B cell (primary cell): ENCODE measurements at regions not wholly inside any gene's neighbourhood (a gene's known extent, or its start where the extent isn't known, plus 50 kb on each side); places are given as distances from the start of the nearest gene placed in this dataset.

Experiments
- ATAC-seq: fragments of 200-7000 bp; cut with Tn5 transposase; one replicate; pipeline ENCODE4 v1.10.0; 2021; ENCODE audit warnings: low read depth, mild to moderate bottlenecking, moderate number of reproducible peaks, moderate library complexity
- CTCF ChIA-PET: fragments of 350-600 bp; sonication (Branson Sonifier 250); formaldehyde crosslinking; loops from one replicate; lab custom pipeline; 2021; ENCODE audit warnings: antibody characterized with exemption, inconsistent platforms; lab: Charles Lee
- POLR2A ChIA-PET: fragments of 350-600 bp; sonication (Branson Sonifier 250); formaldehyde crosslinking; loops from one replicate; lab custom pipeline; 2021; ENCODE audit warnings: antibody characterized with exemption; lab: Charles Lee
- DNase-seq: peaks from one replicate; pipeline ENCODE4 v3.0.0; 2013
- H2AFZ ChIP-seq: 2 replicates; pipeline ENCODE4 v1.6.1; 2012; ENCODE audit warnings: mild to moderate bottlenecking, low read depth, low read length; ENCODE audit not compliant: insufficient read depth, poor library complexity, severe bottlenecking
- H3K27ac ChIP-seq, 2 donors: 1 replicate in 1 of 2; 2 replicates in 1 of 2; pipeline ENCODE4 v1.5.1; 2012 to 2013; ENCODE audit warnings: low read length in 2 of 2, mild to moderate bottlenecking in 2 of 2, moderate library complexity in 1 of 2
- H3K27me3 ChIP-seq, 4 experiments: fragments of 200-600 bp in 1 of 4; sonication (generic) in 1 of 4; replicated peaks in 1 of 4; 1 replicate in 2 of 4; 2 replicates in 2 of 4; pipeline versions ENCODE4 v1.6.1 to v1.7.0; 2013 to 2016; ENCODE audit warnings: low read length in 3 of 4, mild to moderate bottlenecking in 2 of 4, mixed read lengths in 1 of 4, moderate library complexity in 1 of 4; ENCODE audit not compliant: insufficient read depth in 4 of 4, control insufficient read depth in 3 of 4; ENCODE audit errors: control extremely low read depth in 1 of 4
- H3K36me3 ChIP-seq, 2 experiments: replicated peaks in 1 of 2; 1 replicate in 1 of 2; 2 replicates in 1 of 2; pipeline versions ENCODE4 v1.6.1 to v1.7.1; 2013; ENCODE audit warnings: low read length in 1 of 2; ENCODE audit not compliant: insufficient read depth in 2 of 2, control insufficient read depth in 1 of 2; ENCODE audit errors: control extremely low read depth in 1 of 2, extremely low read depth in 1 of 2
- H3K4me1 ChIP-seq, 2 donors: fragments of 200-600 bp in 1 of 2; sonication (generic) in 1 of 2; 1 replicate in 1 of 2; 2 replicates in 1 of 2; pipeline versions ENCODE4 v1.5.1 to v1.6.1; 2013 to 2017; ENCODE audit warnings: low read length in 2 of 2; ENCODE audit not compliant: control insufficient read depth in 2 of 2, insufficient read depth in 2 of 2
- H3K4me2 ChIP-seq: replicated peaks from 2 replicates; pipeline ENCODE3; 2012; ENCODE audit warnings: mild to moderate bottlenecking, low read depth, low read length; ENCODE audit not compliant: poor library complexity, severe bottlenecking
- H3K4me3 ChIP-seq, 5 experiments: fragments of 200-600 bp in 1 of 5; sonication (generic) in 1 of 5; 1 replicate in 3 of 5; 2 replicates in 2 of 5; pipeline versions ENCODE4 v1.5.1 to v1.7.0; 2011 to 2016; ENCODE audit warnings: low read length in 4 of 5, mild to moderate bottlenecking in 4 of 5, low read depth in 2 of 5, control low read depth in 1 of 5, moderate library complexity in 1 of 5; ENCODE audit not compliant: insufficient read depth in 1 of 5; ENCODE audit errors: control extremely low read depth in 1 of 5, extremely low read depth in 1 of 5
- H3K79me2 ChIP-seq: fragments of 200-600 bp; sonication (generic); one replicate; pipeline ENCODE4 v1.6.0; 2016; ENCODE audit warnings: low read length; ENCODE audit not compliant: control insufficient read depth, insufficient read depth
- H3K9ac ChIP-seq: fragments of 200-600 bp; sonication (generic); 2 replicates; pipeline ENCODE4 v1.6.1; 2017; ENCODE audit warnings: mild to moderate bottlenecking, low read length, moderate library complexity
- H3K9me3 ChIP-seq, 3 donors: one replicate each; pipeline versions ENCODE4 v1.6.1 to v1.7.1; 2013; ENCODE audit warnings: low read length in 2 of 3; ENCODE audit not compliant: control insufficient read depth in 2 of 3, insufficient read depth in 1 of 3; ENCODE audit errors: control extremely low read depth in 1 of 3
- H4K20me1 ChIP-seq: 2 replicates; pipeline ENCODE4 v1.6.0; 2012; ENCODE audit warnings: mild to moderate bottlenecking, low read length; ENCODE audit not compliant: insufficient read depth, control insufficient read depth, poor library complexity, severe bottlenecking
- H3K27ac Mint-ChIP-seq: one replicate; pipeline ENCODE4 v1.8.0; 2021; ENCODE audit warnings: mixed read lengths
- H3K27me3 Mint-ChIP-seq: one replicate; pipeline ENCODE4 v1.8.0; 2021; ENCODE audit warnings: mixed read lengths
- H3K4me1 Mint-ChIP-seq: one replicate; pipeline ENCODE4 v1.8.0; 2021; ENCODE audit warnings: mixed read lengths
- H3K4me3 Mint-ChIP-seq: one replicate; pipeline ENCODE4 v1.8.0; 2021; ENCODE audit warnings: mixed read lengths
- H3K9me3 Mint-ChIP-seq: one replicate; pipeline ENCODE4 v1.8.0; 2022; ENCODE audit warnings: mixed read lengths; ENCODE audit not compliant: insufficient read depth
- CTCF ChIP-seq: fragments of 200-600 bp; IDR thresholded peaks from one replicate; pipeline ENCODE4 v1.8.0; 2022; ENCODE audit warnings: antibody characterized with exemption, mild to moderate bottlenecking
- EZH2 ChIP-seq: IDR thresholded peaks from 2 replicates; pipeline ENCODE4 v1.6.1; 2012; ENCODE audit warnings: borderline replicate concordance, low read depth, mild to moderate bottlenecking, moderate library complexity, low read length; ENCODE audit not compliant: insufficient read depth, poor library complexity, severe bottlenecking
- WGBS: methylation state at CpG from one replicate; pipeline ENCODE4 v1.1.5; 2013; ENCODE audit warnings: missing lambda C conversion rate; ENCODE audit not compliant: insufficient coverage; 5-methylcytosine and 5-hydroxymethylcytosine counted together
- intact Hi-C: fragments of 100-400 bp; cut with micrococcal nuclease; formaldehyde crosslinking; loops from one replicate; pipeline ENCODE4 v1.10.0; 2022

GRCh38 chr6:14259594-14260152 is 142.1 kb downstream of the CD83 start:
- ATAC-seq (no peak), DNase-seq (no peak)
- Histone ChIP-seq H3K4me2 (no peak overlapping the region), H3K4me3 (no peak overlapping the region), H3K27me3 (no peaks in the 10 kb centered on the region), H3K27ac (no peak overlapping the region), H3K79me2 (no peaks in the 10 kb centered on the region), H3K9ac (no peak overlapping the region), H3K36me3 (no peaks in the 10 kb centered on the region), H3K4me1 (peaks cover 18% of the 10 kb centered on the region in 2 donors), H3K9me3 (peaks cover 0 to 15% (median 9%) of the 10 kb centered on the region in 3 donors), H2AFZ (no peak overlapping the region), H4K20me1 (no peaks in the 10 kb centered on the region)
- peaks cover 3% of the 10 kb centered on the region for H3K9me3 Mint-ChIP-seq
- intact Hi-C loops = loop anchor here (10.0 kb wide), 1 partner anchor 55 kb away; no protein-coding TSS in a partner anchor
- no peak overlapping the region for H3K27ac Mint-ChIP-seq
- no peak overlapping the region for H3K4me3 Mint-ChIP-seq
- TF ChIP-seq EZH2 (no peak), CTCF (no peak)
- ChIA-PET POLR2A (no interaction called here), CTCF (interaction anchor here (0.6 kb wide), 1 partner anchor 371 kb away, joined by 3 read pairs; no protein-coding TSS in a partner anchor)
- peaks cover 25% of the 10 kb centered on the region for H3K4me1 Mint-ChIP-seq
- 98% methylated on average over 8 of the region's 8 CpGs for WGBS
- H3K27me3 Mint-ChIP-seq = no peaks in the 10 kb centered on the region

- ChIA-PET CTCF (no interaction called here), POLR2A (no interaction called here)
- intact Hi-C loops = no loop called here
- Histone ChIP-seq H3K79me2 (no peaks in the 10 kb centered on the region), H3K27me3 (no peaks in the 10 kb centered on the region), H3K36me3 (no peaks in the 10 kb centered on the region), H3K27ac (no peak overlapping the region), H2AFZ (no peak overlapping the region), H3K9ac (no peak overlapping the region), H3K4me2 (no peak overlapping the region), H3K4me1 (peaks cover 15 to 17% of the 10 kb centered on the region in 2 donors), H3K4me3 (no peak overlapping the region), H3K9me3 (peaks cover 0 to 15% (median 9%) of the 10 kb centered on the region in 3 donors), H4K20me1 (no peaks in the 10 kb centered on the region)
- no peak overlapping the region for H3K27ac Mint-ChIP-seq
- peaks cover 3% of the 10 kb centered on the region for H3K9me3 Mint-ChIP-seq
- DNase-seq (no peak), ATAC-seq (no peak)
- TF ChIP-seq EZH2 (no peak), CTCF (no peak)
- WGBS = no CpG with 5 or more reads among the region's 1 CpG
- no peaks in the 10 kb centered on the region for H3K27me3 Mint-ChIP-seq
- peaks cover 25% of the 10 kb centered on the region for H3K4me1 Mint-ChIP-seq
- H3K4me3 Mint-ChIP-seq = no peak overlapping the region
These were observed 143.3 kb downstream of the CD83 start for GRCh38 chr6:14260839-14261238.
